Suprapubic skin (tissue), 4 donors: ENCODE measurements at regions not wholly inside any gene's neighbourhood (a gene's known extent, or its start where the extent isn't known, plus 50 kb on each side); places are given as distances from the start of the nearest gene placed in this dataset.

Experiments
- DNase-seq, 2 donors: peaks; one replicate each; pipeline ENCODE4 v3.0.0-alpha.2; 2019; ENCODE audit warnings: low spot score in 2 of 2
- H3K27ac ChIP-seq: fragments of 200-600 bp; sonication (generic); one replicate; pipeline ENCODE4 v1.5.1; 2019
- H3K27me3 ChIP-seq: fragments of 200-600 bp; sonication (generic); one replicate; pipeline ENCODE4 v1.5.1; 2019
- H3K36me3 ChIP-seq: fragments of 200-600 bp; sonication (generic); one replicate; pipeline ENCODE4 v1.5.1; 2019
- H3K4me1 ChIP-seq: fragments of 200-600 bp; sonication (generic); one replicate; pipeline ENCODE4 v1.5.1; 2019
- H3K4me3 ChIP-seq: fragments of 200-600 bp; sonication (generic); one replicate; pipeline ENCODE4 v1.5.1; 2019; ENCODE audit warnings: mild to moderate bottlenecking
- H3K9me3 ChIP-seq: fragments of 200-600 bp; sonication (generic); one replicate; pipeline ENCODE4 v1.5.1; 2019
- CTCF ChIP-seq, 2 donors: fragments of 200-600 bp in 1 of 2; fragments of 450-650 bp in 1 of 2; sonication (generic) in 1 of 2; IDR thresholded peaks; one replicate each; pipeline ENCODE4 v1.5.1; 2016 to 2019; ENCODE audit warnings: antibody characterized with exemption in 2 of 2, mild to moderate bottlenecking in 1 of 2, moderate library complexity in 1 of 2
- EP300 ChIP-seq: sonication (generic); formaldehyde crosslinking; IDR thresholded peaks from one replicate; pipeline ENCODE4 v1.6.1; 2017; ENCODE audit warnings: antibody characterized with exemption
- POLR2A ChIP-seq, 2 donors: fragments of 450-650 bp; IDR thresholded peaks; one replicate each; pipeline ENCODE4 v1.6.1; 2017; ENCODE audit warnings: antibody characterized with exemption in 2 of 2, mild to moderate bottlenecking in 2 of 2, moderate library complexity in 2 of 2
- POLR2AphosphoS5 ChIP-seq, 3 donors: sonication (generic); formaldehyde crosslinking; IDR thresholded peaks; one replicate each; pipeline ENCODE4 v1.6.1; 2017; ENCODE audit warnings: antibody characterized with exemption in 3 of 3
- WGBS: methylation state at CpG from one replicate; pipeline ENCODE4 v1.1.5; 2018; 5-methylcytosine and 5-hydroxymethylcytosine counted together

GRCh38 chr10:57849691-57850357 lies 417.9 kb downstream of the IPMK start:
- no peak for DNase-seq
- 50% methylated on average over 1 of the region's 1 CpG for WGBS
- H3K27ac ChIP-seq: no peak overlapping the region
- no peaks in the 10 kb centered on the region for H3K9me3 ChIP-seq
- TF ChIP-seq POLR2AphosphoS5 (IDR thresholded peaks at IDR 0.05): no peak
- TF ChIP-seq EP300: no peak
- TF ChIP-seq CTCF (IDR thresholded peaks at IDR 0.05): no peak
- no peak for TF ChIP-seq POLR2A (IDR thresholded peaks at IDR 0.05)
- H3K27me3 ChIP-seq: no peaks in the 10 kb centered on the region
- H3K36me3 ChIP-seq: no peaks in the 10 kb centered on the region
- H3K4me1 ChIP-seq: no peaks in the 10 kb centered on the region
- no peak overlapping the region for H3K4me3 ChIP-seq

- H3K27me3 ChIP-seq: no peaks in the 10 kb centered on the region
- no peaks in the 10 kb centered on the region for H3K9me3 ChIP-seq
- no peak overlapping the region for H3K4me3 ChIP-seq
- 30% methylated on average over 2 of the region's 2 CpGs for WGBS
- no peaks in the 10 kb centered on the region for H3K36me3 ChIP-seq
- TF ChIP-seq POLR2AphosphoS5 (IDR thresholded peaks at IDR 0.05): no peak
- H3K27ac ChIP-seq: no peak overlapping the region
- no peaks in the 10 kb centered on the region for H3K4me1 ChIP-seq
- no peak for DNase-seq
Measured at GRCh38 chr10:57846307-57847065, 421.2 kb downstream of the IPMK start.

GRCh38 chr10:57844387-57844998 lies 423.2 kb downstream of the IPMK start:
- no peak for TF ChIP-seq POLR2AphosphoS5 (IDR thresholded peaks at IDR 0.05)
- TF ChIP-seq CTCF (IDR thresholded peaks at IDR 0.05): no peak
- no peak for TF ChIP-seq POLR2A (IDR thresholded peaks at IDR 0.05)
- TF ChIP-seq EP300: no peak
- Histone ChIP-seq H3K27ac (no peak overlapping the region), H3K36me3 (no peaks in the 10 kb centered on the region), H3K4me3 (no peak overlapping the region), H3K27me3 (no peaks in the 10 kb centered on the region), H3K9me3 (no peaks in the 10 kb centered on the region), H3K4me1 (no peaks in the 10 kb centered on the region)
- WGBS: 75% methylated on average over 4 of the region's 4 CpGs
- no peak for DNase-seq

GRCh38 chr10:57830877-57831560 lies 436.7 kb downstream of the IPMK start:
- no peaks in the 10 kb centered on the region for H3K4me1 ChIP-seq
- H3K4me3 ChIP-seq: no peak overlapping the region
- TF ChIP-seq POLR2A (IDR thresholded peaks at IDR 0.05): no peak
- TF ChIP-seq CTCF (IDR thresholded peaks at IDR 0.05): no peak
- no peak for TF ChIP-seq EP300
- TF ChIP-seq POLR2AphosphoS5 (IDR thresholded peaks at IDR 0.05): no peak
- 87% methylated on average over 1 of the region's 1 CpG for WGBS
- no peak for DNase-seq
- no peaks in the 10 kb centered on the region for H3K9me3 ChIP-seq
- no peaks in the 10 kb centered on the region for H3K36me3 ChIP-seq
- H3K27ac ChIP-seq: no peak overlapping the region
- H3K27me3 ChIP-seq: no peaks in the 10 kb centered on the region

- no peaks in the 10 kb centered on the region for H3K4me1 ChIP-seq
- H3K36me3 ChIP-seq: no peaks in the 10 kb centered on the region
- no peaks in the 10 kb centered on the region for H3K9me3 ChIP-seq
- no peaks in the 10 kb centered on the region for H3K27me3 ChIP-seq
- TF ChIP-seq EP300 (no peak), CTCF (IDR thresholded peaks at IDR 0.05) (no peak), POLR2AphosphoS5 (IDR thresholded peaks at IDR 0.05) (no peak), POLR2A (IDR thresholded peaks at IDR 0.05) (no peak)
- H3K27ac ChIP-seq: no peak overlapping the region
- no peak for DNase-seq
- H3K4me3 ChIP-seq: no peak overlapping the region
Measured at GRCh38 chr10:57825015-57825414, 442.7 kb downstream of the IPMK start.
